Smooth muscle cell (in vitro differentiated cells): ENCODE measurements at regions not wholly inside any gene's neighbourhood (a gene's known extent, or its start where the extent isn't known, plus 50 kb on each side); places are given as distances from the start of the nearest gene placed in this dataset.

ENCODE experiments used
- DNase-seq: peaks from one replicate; lab custom pipeline; 2025; ENCODE audit not compliant: unreplicated experiment; lab: John Stamatoyannopoulos, UW
- H2AFZ ChIP-seq: fragments of 200-600 bp; sonication (generic); 2 replicates; pipeline ENCODE4 v1.6.0; 2016; ENCODE audit warnings: antibody characterized with exemption, low read depth, mild to moderate bottlenecking
- H3F3A ChIP-seq: fragments of 200-600 bp; sonication (generic); 2 replicates; pipeline ENCODE4 v1.6.0; 2017; ENCODE audit warnings: antibody characterized with exemption, low read depth
- H3K27ac ChIP-seq: fragments of 200-600 bp; sonication (generic); 2 replicates; pipeline ENCODE4 v1.5.1; 2016; ENCODE audit warnings: low read depth, mild to moderate bottlenecking
- H3K27me3 ChIP-seq: fragments of 200-600 bp; sonication (generic); 2 replicates; pipeline ENCODE4 v1.6.1; 2016; ENCODE audit warnings: low read depth, mild to moderate bottlenecking
- H3K36me3 ChIP-seq: fragments of 200-600 bp; sonication (generic); 2 replicates; pipeline ENCODE4 v1.5.1; 2016; ENCODE audit warnings: low read depth
- H3K4me1 ChIP-seq: fragments of 200-600 bp; sonication (generic); 2 replicates; pipeline ENCODE4 v1.5.1; 2016; ENCODE audit warnings: low read depth
- H3K4me2 ChIP-seq: fragments of 200-600 bp; sonication (generic); 2 replicates; pipeline ENCODE4 v1.6.0; 2016; ENCODE audit warnings: mild to moderate bottlenecking
- H3K4me3 ChIP-seq: fragments of 200-600 bp; sonication (generic); 2 replicates; pipeline ENCODE4 v1.5.1; 2016; ENCODE audit warnings: mild to moderate bottlenecking
- H3K79me2 ChIP-seq: fragments of 200-600 bp; sonication (generic); 2 replicates; pipeline ENCODE4 v1.6.0; 2016; ENCODE audit warnings: low read depth, mild to moderate bottlenecking
- H3K9ac ChIP-seq: fragments of 200-600 bp; sonication (generic); 2 replicates; pipeline ENCODE4 v1.6.0; 2016; ENCODE audit warnings: low read depth
- H3K9me3 ChIP-seq: fragments of 200-600 bp; sonication (generic); replicated peaks from 2 replicates; pipeline ENCODE4 v1.5.1; 2016; ENCODE audit warnings: low read depth
- H4K20me1 ChIP-seq: fragments of 200-600 bp; sonication (generic); 2 replicates; pipeline ENCODE4 v1.6.0; 2016; ENCODE audit warnings: low read depth
- CTCF ChIP-seq: fragments of 200-600 bp; sonication (generic); IDR thresholded peaks from 2 replicates; pipeline ENCODE4 v1.5.1; 2017; ENCODE audit warnings: borderline replicate concordance, mild to moderate bottlenecking, antibody characterized with exemption; ENCODE audit not compliant: insufficient read depth, poor library complexity, severe bottlenecking
- WGBS: methylation state at CpG from one replicate; pipeline ENCODE4 v1.1.7; 2016; ENCODE audit warnings: low lambda C conversion rate; 5-methylcytosine and 5-hydroxymethylcytosine counted together

GRCh38 chr7:12093365-12093764, 117.7 kb upstream of the TMEM106B start:
- Histone ChIP-seq H3K9ac (no peak overlapping the region), H3K4me3 (no peak overlapping the region), H3K27me3 (no peaks in the 10 kb centered on the region), H3K9me3 (no peaks in the 10 kb centered on the region), H3K79me2 (no peaks in the 10 kb centered on the region), H3K27ac (no peak overlapping the region), H4K20me1 (no peaks in the 10 kb centered on the region), H3K36me3 (no peaks in the 10 kb centered on the region), H3F3A (no peaks in the 10 kb centered on the region), H3K4me1 (no peaks in the 10 kb centered on the region), H3K4me2 (no peak overlapping the region), H2AFZ (no peak overlapping the region)
- TF ChIP-seq CTCF, result no peak
- no peak for DNase-seq
- 89% methylated on average over 1 of the region's 1 CpG for WGBS

GRCh38 chr7:12094365-12094921, 116.7 kb upstream of the TMEM106B start:
- WGBS, result 24% methylated on average over 4 of the region's 4 CpGs

GRCh38 chr7:12102126-12102525, 109.0 kb upstream of the TMEM106B start:
- H3K79me2 ChIP-seq, result no peaks in the 10 kb centered on the region
- H3F3A ChIP-seq, result no peaks in the 10 kb centered on the region
- H3K27me3 ChIP-seq, result no peaks in the 10 kb centered on the region
- no peaks in the 10 kb centered on the region for H3K36me3 ChIP-seq
- WGBS, result 44% methylated on average over 3 of the region's 3 CpGs
- no peaks in the 10 kb centered on the region for H3K4me1 ChIP-seq
- H3K9ac ChIP-seq, result no peak overlapping the region
- H2AFZ ChIP-seq, result no peak overlapping the region
- no peaks in the 10 kb centered on the region for H4K20me1 ChIP-seq
- no peak for TF ChIP-seq CTCF
- H3K4me3 ChIP-seq, result no peak overlapping the region
- no peaks in the 10 kb centered on the region for H3K9me3 ChIP-seq
- no peak for DNase-seq
- no peak overlapping the region for H3K4me2 ChIP-seq
- H3K27ac ChIP-seq, result no peak overlapping the region

More at GRCh38 chr7:12094365-12094921, 116.7 kb upstream of the TMEM106B start:
- no peak for DNase-seq
- TF ChIP-seq CTCF, result no peak
- Histone ChIP-seq H3K9me3 (no peaks in the 10 kb centered on the region), H3K27me3 (no peaks in the 10 kb centered on the region), H4K20me1 (no peaks in the 10 kb centered on the region), H3K4me1 (no peaks in the 10 kb centered on the region), H3K4me3 (no peak overlapping the region), H3F3A (no peaks in the 10 kb centered on the region), H3K79me2 (no peaks in the 10 kb centered on the region), H2AFZ (peak overlapping the region; percentile 70), H3K9ac (no peak overlapping the region), H3K27ac (no peak overlapping the region), H3K4me2 (no peak overlapping the region), H3K36me3 (no peaks in the 10 kb centered on the region)

- Histone ChIP-seq H3K9ac (no peak overlapping the region), H3K36me3 (no peaks in the 10 kb centered on the region), H4K20me1 (no peaks in the 10 kb centered on the region), H3K9me3 (no peaks in the 10 kb centered on the region), H3K4me2 (no peak overlapping the region), H2AFZ (no peak overlapping the region), H3K27me3 (no peaks in the 10 kb centered on the region), H3K4me1 (no peaks in the 10 kb centered on the region), H3K4me3 (no peak overlapping the region), H3K79me2 (no peaks in the 10 kb centered on the region), H3K27ac (no peak overlapping the region), H3F3A (no peaks in the 10 kb centered on the region)
- DNase-seq, result no peak
- TF ChIP-seq CTCF, result no peak
- 74% methylated on average over 3 of the region's 3 CpGs for WGBS
Observed at GRCh38 chr7:12102527-12102926, 108.6 kb upstream of the TMEM106B start.
